Right lung (tissue), 2 donors: ENCODE measurements at regions not wholly inside any gene's neighbourhood (a gene's known extent, or its start where the extent isn't known, plus 50 kb on each side); places are given as distances from the start of the nearest gene placed in this dataset.
A peak's percentile ranks its signal among the peaks of the same experiment; 100 is the strongest.
"Not testable (repeated sequence)": the region's sequence is repeated elsewhere in the genome, so short reads cannot be mapped to it uniquely, and the experiment has no call there.

Experiments
- DNase-seq, 2 donors: peaks; one replicate each; pipeline ENCODE4 v3.0.0-alpha.2; 2013

- no peak for DNase-seq
Measured at GRCh38 chr9:113664181-113664875, 200.8 kb downstream of the RGS3 start.

- DNase-seq = no peak
Measured at GRCh38 chr9:113665064-113665463, 201.5 kb downstream of the RGS3 start.

- no peak for DNase-seq
Measured at GRCh38 chr9:113665756-113666155, 202.2 kb downstream of the RGS3 start.

- DNase-seq = no peak
Measured at GRCh38 chr9:113668061-113668460, 204.5 kb downstream of the RGS3 start.

- DNase-seq = no peak
Measured at GRCh38 chr9:113669522-113670115, 206.1 kb downstream of the RGS3 start.

GRCh38 chr9:113673726-113674125 is 202.4 kb upstream of the ZNF618 start:
- DNase-seq = no peak

GRCh38 chr9:113674436-113674835 is 201.7 kb upstream of the ZNF618 start:
- DNase-seq = no peak

- no peak for DNase-seq
Measured at GRCh38 chr9:113675475-113675941, 200.6 kb upstream of the ZNF618 start.

- no peak for DNase-seq
Measured at GRCh38 chr9:113677057-113677456, 199.1 kb upstream of the ZNF618 start.

GRCh38 chr9:113677569-113677968 is 198.5 kb upstream of the ZNF618 start:
- no peak for DNase-seq

- DNase-seq = no peak
Measured at GRCh38 chr9:113678119-113678858, 197.8 kb upstream of the ZNF618 start.

GRCh38 chr9:113678859-113679256 is 197.3 kb upstream of the ZNF618 start:
- DNase-seq = no peak

GRCh38 chr9:113682297-113682771 is 193.8 kb upstream of the ZNF618 start:
- peak; percentile 65 to 78 for DNase-seq

- DNase-seq = not testable (repeated sequence)
Measured at GRCh38 chr9:113685636-113686035, 190.5 kb upstream of the ZNF618 start.

GRCh38 chr9:113687107-113687679 is 188.9 kb upstream of the ZNF618 start:
- DNase-seq = no peak

GRCh38 chr9:113687680-113688371 is 188.3 kb upstream of the ZNF618 start:
- DNase-seq = peak; percentile 45 to 55

GRCh38 chr9:113690055-113690740 is 185.9 kb upstream of the ZNF618 start:
- no peak for DNase-seq

- no peak for DNase-seq
Measured at GRCh38 chr9:113692256-113692655, 183.9 kb upstream of the ZNF618 start.

GRCh38 chr9:113694912-113695311 is 181.2 kb upstream of the ZNF618 start:
- no peak for DNase-seq

- DNase-seq = no peak
Measured at GRCh38 chr9:113695440-113695851, 180.7 kb upstream of the ZNF618 start.

GRCh38 chr9:113695901-113696300 is 180.2 kb upstream of the ZNF618 start:
- no peak for DNase-seq
